H1 (cell line): ENCODE measurements at regions not wholly inside any gene's neighbourhood (a gene's known extent, or its start where the extent isn't known, plus 50 kb on each side); places are given as distances from the start of the nearest gene placed in this dataset.

Experiments
- CTCF ChIA-PET: fragments of 300-600 bp; sonication (Branson Sonifier 250); formaldehyde crosslinking; loops from one replicate; lab custom pipeline; 2021; ENCODE audit not compliant: partially characterized antibody; lab: Charles Lee
- POLR2A ChIA-PET: fragments of 300-600 bp; sonication (Branson Sonifier 250); formaldehyde crosslinking; loops from one replicate; lab custom pipeline; 2021; ENCODE audit warnings: inconsistent platforms; ENCODE audit not compliant: partially characterized antibody; lab: Charles Lee
- DNase-seq, 2 experiments: peaks; one replicate each; pipeline versions ENCODE4 v3.0.0 to v3.0.0-alpha.2; 2010 to 2022; ENCODE audit warnings: low spot score in 2 of 2, low read depth in 1 of 2, mixed read lengths in 1 of 2
- FAIRE-seq: peaks from 2 replicates; lab custom pipeline; 2011; peaks lifted over from hg19 to GRCh38; lab: Jason Lieb, UNC
- H2AFZ ChIP-seq: 2 replicates; pipeline ENCODE4 v1.8.1; 2012; ENCODE audit warnings: low read length, inconsistent platforms
- H2AK5ac ChIP-seq: 2 replicates; pipeline ENCODE4 v1.6.1; 2013; ENCODE audit warnings: low read depth, low read length
- H2BK120ac ChIP-seq: replicated peaks from 2 replicates; pipeline ENCODE3; 2013; ENCODE audit warnings: low read depth, low read length, inconsistent platforms
- H2BK12ac ChIP-seq: 2 replicates; pipeline ENCODE4 v1.6.1; 2013; ENCODE audit warnings: low read depth, low read length
- H2BK15ac ChIP-seq: 2 replicates; pipeline ENCODE4 v1.6.1; 2013; ENCODE audit warnings: low read length
- H2BK20ac ChIP-seq: 2 replicates; pipeline ENCODE4 v1.6.1; 2013; ENCODE audit warnings: low read length
- H2BK5ac ChIP-seq: 2 replicates; pipeline ENCODE4 v1.6.1; 2013; ENCODE audit warnings: low read depth, low read length
- H3K14ac ChIP-seq: 2 replicates; pipeline ENCODE4 v1.6.1; 2013; ENCODE audit warnings: inconsistent platforms; ENCODE audit not compliant: insufficient read length
- H3K18ac ChIP-seq: 2 replicates; pipeline ENCODE4 v1.6.1; 2013; ENCODE audit warnings: low read length; ENCODE audit errors: extremely low read depth
- H3K23ac ChIP-seq: 2 replicates; pipeline ENCODE4 v1.6.1; 2013; ENCODE audit warnings: inconsistent platforms; ENCODE audit not compliant: insufficient read length
- H3K23me2 ChIP-seq: 2 replicates; pipeline ENCODE4 v1.6.1; 2013; ENCODE audit warnings: low read depth, low read length
- H3K27ac ChIP-seq: 2 replicates; pipeline ENCODE4 v1.6.1; 2011; ENCODE audit warnings: low read depth, low read length, inconsistent platforms
- H3K27me3 ChIP-seq, 4 experiments: replicated peaks in 1 of 4; 1 replicate in 1 of 4; 2 replicates in 3 of 4; pipeline versions ENCODE4 v1.6.1 to v1.8.1; 2011 to 2013; ENCODE audit warnings: low read length in 3 of 4, mild to moderate bottlenecking in 3 of 4, inconsistent platforms in 2 of 4, mixed read lengths in 2 of 4, moderate library complexity in 1 of 4; ENCODE audit not compliant: control insufficient read depth in 3 of 4, insufficient read depth in 3 of 4; ENCODE audit errors: extremely low read depth in 1 of 4
- H3K36me3 ChIP-seq, 4 experiments: 2 replicates each; pipeline versions ENCODE4 v1.6.1 to v1.8.1; 2011 to 2013; ENCODE audit warnings: mild to moderate bottlenecking in 4 of 4, low read length in 3 of 4, moderate library complexity in 2 of 4, control low read depth in 1 of 4, inconsistent platforms in 1 of 4; ENCODE audit not compliant: insufficient read depth in 4 of 4, control insufficient read depth in 2 of 4
- H3K4ac ChIP-seq: replicated peaks from 2 replicates; pipeline ENCODE3; 2013; ENCODE audit warnings: low read length, low read depth, mixed read lengths, inconsistent platforms; ENCODE audit not compliant: insufficient read length
- H3K4me1 ChIP-seq, 4 experiments: replicated peaks in 1 of 4; 1 replicate in 1 of 4; 2 replicates in 3 of 4; pipeline versions ENCODE4 v1.6.1 to v1.8.1; 2011 to 2013; ENCODE audit warnings: low read length in 3 of 4, inconsistent platforms in 2 of 4, mixed read lengths in 1 of 4; ENCODE audit not compliant: insufficient read depth in 4 of 4, control insufficient read depth in 3 of 4
- H3K4me2 ChIP-seq, 2 experiments: 2 replicates each; pipeline versions ENCODE4 v1.6.1 to v1.8.1; 2011 to 2013; ENCODE audit warnings: low read depth in 2 of 2, low read length in 2 of 2, control low read depth in 1 of 2, inconsistent platforms in 1 of 2, mild to moderate bottlenecking in 1 of 2; ENCODE audit not compliant: insufficient read depth in 1 of 2
- H3K4me3 ChIP-seq, 4 experiments: fragments of 200-600, 300-600 bp in 1 of 4; sonication (generic), shearing (Covaris generic), sonication (Bioruptor Twin) in 1 of 4; 2 replicates each; pipeline versions ENCODE4 v1.5.1 to v1.8.1; 2011 to 2016; ENCODE audit warnings: low read length in 4 of 4, low read depth in 3 of 4, control low read depth in 2 of 4, inconsistent platforms in 2 of 4, mild to moderate bottlenecking in 2 of 4, mixed read lengths in 1 of 4, moderate library complexity in 1 of 4; ENCODE audit not compliant: insufficient read depth in 2 of 4; ENCODE audit errors: extremely low read depth in 1 of 4
- H3K56ac ChIP-seq: replicated peaks from 2 replicates; pipeline ENCODE3; 2013; ENCODE audit warnings: low read depth, mild to moderate bottlenecking, mixed read lengths, low read length, inconsistent platforms; ENCODE audit not compliant: insufficient read length
- H3K79me1 ChIP-seq: 2 replicates; pipeline ENCODE4 v1.6.1; 2013; ENCODE audit warnings: low read depth, low read length, control low read depth
- H3K79me2 ChIP-seq, 2 experiments: 2 replicates each; pipeline versions ENCODE4 v1.6.1 to v1.8.1; 2012 to 2013; ENCODE audit warnings: low read length in 2 of 2, mild to moderate bottlenecking in 2 of 2, inconsistent platforms in 1 of 2; ENCODE audit not compliant: insufficient read depth in 2 of 2, control insufficient read depth in 1 of 2
- H3K9ac ChIP-seq, 4 experiments: replicated peaks in 1 of 4; 1 replicate in 1 of 4; 2 replicates in 3 of 4; pipeline versions ENCODE4 v1.6.1 to v1.8.1; 2011 to 2013; ENCODE audit warnings: low read depth in 3 of 4, low read length in 3 of 4, control low read depth in 2 of 4, mild to moderate bottlenecking in 2 of 4, moderate library complexity in 2 of 4, inconsistent platforms in 1 of 4; ENCODE audit errors: extremely low read depth in 1 of 4
- H3K9me3 ChIP-seq, 2 experiments: 2 replicates each; pipeline versions ENCODE4 v1.6.1 to v1.8.1; 2012 to 2013; ENCODE audit warnings: mild to moderate bottlenecking in 2 of 2, moderate library complexity in 2 of 2, control low read depth in 1 of 2, inconsistent platforms in 1 of 2, low read depth in 1 of 2, low read length in 1 of 2, mixed read lengths in 1 of 2; ENCODE audit not compliant: insufficient read depth in 2 of 2
- H4K20me1 ChIP-seq, 2 experiments: replicated peaks in 1 of 2; 2 replicates each; pipeline versions ENCODE3 to v1.8.1; 2011 to 2013; ENCODE audit warnings: inconsistent platforms in 2 of 2, low read length in 2 of 2, mild to moderate bottlenecking in 1 of 2; ENCODE audit not compliant: insufficient read depth in 2 of 2, control insufficient read depth in 1 of 2
- H4K5ac ChIP-seq: 2 replicates; pipeline ENCODE4 v1.6.1; 2013; ENCODE audit warnings: low read length, low read depth, mixed read lengths, inconsistent platforms; ENCODE audit not compliant: insufficient read length
- H4K8ac ChIP-seq: 2 replicates; pipeline ENCODE4 v1.8.0; 2013; ENCODE audit warnings: mild to moderate bottlenecking, moderate library complexity, low read length, inconsistent platforms; ENCODE audit not compliant: insufficient read depth; ENCODE audit errors: extremely low read depth
- H4K91ac ChIP-seq: replicated peaks from 2 replicates; pipeline ENCODE3; 2013; ENCODE audit warnings: low read length, mixed read lengths, inconsistent platforms; ENCODE audit not compliant: insufficient read length
- KDM4A ChIP-seq: IDR thresholded peaks from one replicate; pipeline ENCODE4 v1.7.1; 2012; ENCODE audit warnings: low read depth, mild to moderate bottlenecking, moderate library complexity, low read length, inconsistent platforms; ENCODE audit not compliant: severe bottlenecking
- NANOG ChIP-seq: IDR thresholded peaks from 2 replicates; pipeline ENCODE4 v1.6.1; 2011; ENCODE audit warnings: low read length, low read depth, mild to moderate bottlenecking, inconsistent platforms; ENCODE audit not compliant: insufficient read depth, poor library complexity, severe bottlenecking
- SRF ChIP-seq: IDR thresholded peaks from 2 replicates; pipeline ENCODE4 v1.6.1; 2011; ENCODE audit warnings: mild to moderate bottlenecking, low read depth, low read length, moderate library complexity
- WGBS, 2 experiments: shearing (Covaris generic) in 1 of 2; methylation state at CpG; one replicate each; pipeline versions ENCODE4 v1.1.6 to v1.1.7; 2013 to 2015; ENCODE audit warnings: low lambda C conversion rate in 2 of 2, mixed read lengths in 2 of 2, inconsistent platforms in 1 of 2, low coverage in 1 of 2, missing lambda C conversion rate in 1 of 2; ENCODE audit not compliant: insufficient replicate concordance in 2 of 2, insufficient coverage in 1 of 2, insufficient read length in 1 of 2; ENCODE audit errors: extremely low coverage in 1 of 2, missing lambda C conversion rate in 1 of 2; 5-methylcytosine and 5-hydroxymethylcytosine counted together

- H2AFZ ChIP-seq: no peak overlapping the region
- H3K4me1 ChIP-seq: no peaks in the 10 kb centered on the region
- H3K27me3 ChIP-seq: no peaks in the 10 kb centered on the region
- H2BK15ac ChIP-seq: no peak overlapping the region
- ChIA-PET POLR2A (no interaction called here), CTCF (interaction anchor here (0.9 to 1.4 kb wide), 2 partner anchors 35 to 64 kb away, joined by 3 to 4 read pairs; no protein-coding TSS in a partner anchor)
- no peak overlapping the region for H2BK5ac ChIP-seq
- H2BK12ac ChIP-seq: no peak overlapping the region
- no peak overlapping the region for H3K18ac ChIP-seq
- H3K79me1 ChIP-seq: no peaks in the 10 kb centered on the region
- H3K9ac ChIP-seq: no peak overlapping the region
- H3K27ac ChIP-seq: no peak overlapping the region
- no peak overlapping the region for H4K5ac ChIP-seq
- no peak overlapping the region for H2BK20ac ChIP-seq
- DNase-seq (no peak), FAIRE-seq (no peak)
- no peak overlapping the region for H2AK5ac ChIP-seq
- H3K4ac ChIP-seq: no peak overlapping the region
- H3K23ac ChIP-seq: no peak overlapping the region
- H3K14ac ChIP-seq: no peak overlapping the region
- no peak overlapping the region for H3K4me3 ChIP-seq
- no peaks in the 10 kb centered on the region for H3K9me3 ChIP-seq
- H3K56ac ChIP-seq: no peak overlapping the region
- H3K79me2 ChIP-seq: no peaks in the 10 kb centered on the region
- TF ChIP-seq KDM4A (no peak), NANOG (no peak), SRF (no peak)
- H4K91ac ChIP-seq: no peak overlapping the region
- no peak overlapping the region for H3K4me2 ChIP-seq
- no peaks in the 10 kb centered on the region for H4K20me1 ChIP-seq
- no peaks in the 10 kb centered on the region for H3K23me2 ChIP-seq
- WGBS, 2 experiments: 95% methylated on average over 9 of the region's 9 CpGs; no CpG with 5 or more reads in 1 of the 2 experiments
- no peaks in the 10 kb centered on the region for H3K36me3 ChIP-seq
- no peak overlapping the region for H2BK120ac ChIP-seq
- no peak overlapping the region for H4K8ac ChIP-seq
These were observed 407.6 kb upstream of the KCNH7 start for GRCh38 chr2:163246135-163246534.
